Suprapubic skin (tissue), 3 donors: ENCODE measurements at regions not wholly inside any gene's neighbourhood (a gene's known extent, or its start where the extent isn't known, plus 50 kb on each side); places are given as distances from the start of the nearest gene placed in this dataset.

Experiments
- CTCF ChIP-seq, 2 donors: fragments of 200-600 bp in 1 of 2; fragments of 450-650 bp in 1 of 2; sonication (generic) in 1 of 2; IDR thresholded peaks; one replicate each; pipeline ENCODE4 v1.5.1; 2016 to 2019; ENCODE audit warnings: antibody characterized with exemption in 2 of 2, mild to moderate bottlenecking in 1 of 2, moderate library complexity in 1 of 2
- EP300 ChIP-seq: sonication (generic); formaldehyde crosslinking; IDR thresholded peaks from one replicate; pipeline ENCODE4 v1.6.1; 2017; ENCODE audit warnings: antibody characterized with exemption

DNA sequence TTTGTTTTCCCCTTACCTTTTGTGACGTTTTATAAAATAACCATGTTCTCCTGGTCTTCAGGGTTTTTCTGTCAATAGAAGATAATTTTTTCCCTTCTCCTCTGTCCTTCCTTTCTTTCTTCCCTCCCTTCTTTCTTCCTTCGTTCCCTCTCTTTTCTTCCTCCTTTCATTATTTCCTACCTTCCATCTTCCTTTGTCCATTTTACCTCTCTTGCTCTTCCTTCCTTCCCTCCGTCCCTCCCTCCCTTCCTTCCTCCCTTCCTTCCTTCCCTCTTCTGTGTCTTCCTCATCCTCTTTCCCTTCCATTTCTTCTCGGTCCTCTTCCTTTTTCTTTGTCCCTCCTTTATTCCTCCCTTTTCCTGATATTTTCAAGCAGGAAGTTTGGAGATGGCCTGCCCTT, 128.2 kb downstream of the TEX36 start:
- TF ChIP-seq CTCF (IDR thresholded peaks at IDR 0.05) (no peak), EP300 (no peak)
